Tibial artery (tissue), 4 donors: ENCODE measurements at regions not wholly inside any gene's neighbourhood (a gene's known extent, or its start where the extent isn't known, plus 50 kb on each side); places are given as distances from the start of the nearest gene placed in this dataset.

Source experiments
- DNase-seq, 2 donors: peaks; one replicate each; pipeline ENCODE4 v3.0.0-alpha.2; 2019
- H3K27ac ChIP-seq, 2 donors: fragments of 200-600 bp; sonication (generic) in 1 of 2; 1 replicate in 1 of 2; 2 replicates in 1 of 2; pipeline ENCODE4 v1.5.1; 2018 to 2019; ENCODE audit warnings: mild to moderate bottlenecking in 1 of 2
- H3K27me3 ChIP-seq, 2 donors: fragments of 200-600 bp; sonication (generic) in 1 of 2; one replicate each; pipeline versions ENCODE4 v1.5.1 to v1.6.0; 2016 to 2019
- H3K36me3 ChIP-seq, 3 donors: fragments of 200-600 bp; sonication (generic) in 2 of 3; one replicate each; pipeline ENCODE4 v1.5.1; 2016 to 2019; ENCODE audit warnings: mild to moderate bottlenecking in 2 of 3
- H3K4me1 ChIP-seq, 4 donors: fragments of 200-600 bp; sonication (generic) in 2 of 4; 1 replicate in 3 of 4; 2 replicates in 1 of 4; pipeline ENCODE4 v1.5.1; 2016 to 2019
- H3K4me3 ChIP-seq, 2 donors: fragments of 200-600 bp; sonication (generic) in 1 of 2; 1 replicate in 1 of 2; 2 replicates in 1 of 2; pipeline ENCODE4 v1.5.1; 2018 to 2019; ENCODE audit warnings: mild to moderate bottlenecking in 2 of 2
- H3K9me3 ChIP-seq, 3 donors: fragments of 200-600 bp; sonication (generic) in 1 of 3; one replicate each; pipeline ENCODE4 v1.5.1; 2016 to 2019
- intact Hi-C: fragments of 100-400 bp; cut with DNase I; formaldehyde crosslinking; loops from one replicate; pipeline ENCODE4 v1.15.0; 2023; ENCODE audit warnings: low total_unique reads
- TF ChIP-seq, protein P1 (sequence below), 2 experiments: fragments of 200-600 bp in 1 of 2; fragments of 450-650 bp in 1 of 2; IDR thresholded peaks; one replicate each; pipeline ENCODE4 v1.5.1; 2017 to 2019; ENCODE audit warnings: antibody characterized with exemption in 2 of 2, mild to moderate bottlenecking in 1 of 2, moderate library complexity in 1 of 2

DNA sequence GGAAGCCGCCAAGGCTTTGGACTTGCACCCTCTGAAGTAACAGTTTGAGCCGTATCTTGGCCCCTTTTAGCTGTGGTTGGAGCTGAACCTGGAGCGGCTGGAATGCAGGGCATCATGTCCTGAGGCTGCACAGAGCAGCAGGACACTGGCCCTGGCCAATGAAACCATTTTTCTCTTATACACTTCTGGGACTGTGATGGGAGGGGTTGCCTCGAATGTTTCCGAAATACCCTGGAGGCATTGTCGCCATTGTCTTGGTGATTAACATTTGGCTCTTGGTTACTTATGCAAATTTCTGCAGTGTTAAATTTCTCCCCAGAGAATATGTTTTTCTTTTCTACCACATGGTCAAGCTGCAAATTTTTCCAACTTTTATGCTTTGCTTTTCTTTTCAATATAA is 137.2 kb downstream of the MAGEC1 start:
- Histone ChIP-seq H3K4me3 (no peak overlapping the region), H3K4me1 (no peaks in the 10 kb centered on the region), H3K27me3 (no peaks in the 10 kb centered on the region), H3K9me3 (no peaks in the 10 kb centered on the region), H3K36me3 (no peaks in the 10 kb centered on the region), H3K27ac (no peak overlapping the region)
- intact Hi-C loops: no loop called here
- TF ChIP-seq, protein P1, sequence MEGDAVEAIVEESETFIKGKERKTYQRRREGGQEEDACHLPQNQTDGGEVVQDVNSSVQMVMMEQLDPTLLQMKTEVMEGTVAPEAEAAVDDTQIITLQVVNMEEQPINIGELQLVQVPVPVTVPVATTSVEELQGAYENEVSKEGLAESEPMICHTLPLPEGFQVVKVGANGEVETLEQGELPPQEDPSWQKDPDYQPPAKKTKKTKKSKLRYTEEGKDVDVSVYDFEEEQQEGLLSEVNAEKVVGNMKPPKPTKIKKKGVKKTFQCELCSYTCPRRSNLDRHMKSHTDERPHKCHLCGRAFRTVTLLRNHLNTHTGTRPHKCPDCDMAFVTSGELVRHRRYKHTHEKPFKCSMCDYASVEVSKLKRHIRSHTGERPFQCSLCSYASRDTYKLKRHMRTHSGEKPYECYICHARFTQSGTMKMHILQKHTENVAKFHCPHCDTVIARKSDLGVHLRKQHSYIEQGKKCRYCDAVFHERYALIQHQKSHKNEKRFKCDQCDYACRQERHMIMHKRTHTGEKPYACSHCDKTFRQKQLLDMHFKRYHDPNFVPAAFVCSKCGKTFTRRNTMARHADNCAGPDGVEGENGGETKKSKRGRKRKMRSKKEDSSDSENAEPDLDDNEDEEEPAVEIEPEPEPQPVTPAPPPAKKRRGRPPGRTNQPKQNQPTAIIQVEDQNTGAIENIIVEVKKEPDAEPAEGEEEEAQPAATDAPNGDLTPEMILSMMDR (IDR thresholded peaks at IDR 0.05): no peak
- no peak for DNase-seq

DNA sequence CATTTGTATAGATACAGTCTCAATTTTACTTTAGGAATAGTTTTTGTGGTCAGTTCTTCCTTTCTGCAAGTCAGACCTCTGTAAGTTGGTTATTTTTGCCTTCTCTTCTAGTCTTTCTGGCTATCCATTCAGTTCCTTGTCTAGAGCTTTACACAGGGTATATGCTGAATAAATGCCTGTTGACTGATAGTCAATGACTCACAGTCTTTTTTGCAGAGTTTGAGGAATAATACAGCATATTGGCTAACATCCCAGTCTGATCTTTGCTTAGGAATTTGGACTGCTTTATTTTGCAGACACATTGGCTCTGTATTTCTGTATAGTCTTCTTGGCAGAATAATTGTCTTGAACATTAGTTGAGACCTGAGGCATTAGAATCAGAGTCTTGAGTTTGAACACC is 132.4 kb downstream of the MAGEC1 start:
- no peaks in the 10 kb centered on the region for H3K27me3 ChIP-seq
- H3K4me3 ChIP-seq: no peak overlapping the region
- intact Hi-C loops: no loop called here
- H3K36me3 ChIP-seq: no peaks in the 10 kb centered on the region
- H3K9me3 ChIP-seq: no peaks in the 10 kb centered on the region
- no peaks in the 10 kb centered on the region for H3K4me1 ChIP-seq
- TF ChIP-seq, protein P1 (IDR thresholded peaks at IDR 0.05): no peak
- no peak for DNase-seq
- H3K27ac ChIP-seq: no peak overlapping the region

GRCh38 chrX:142005532-142005931 is 101.8 kb downstream of the MAGEC1 start:
- Histone ChIP-seq H3K4me1 (no peaks in the 10 kb centered on the region), H3K4me3 (no peak overlapping the region), H3K27ac (no peak overlapping the region), H3K27me3 (no peaks in the 10 kb centered on the region), H3K9me3 (no peaks in the 10 kb centered on the region), H3K36me3 (no peaks in the 10 kb centered on the region)
- intact Hi-C loops: no loop called here
- TF ChIP-seq, protein P1 (IDR thresholded peaks at IDR 0.05): no peak
- DNase-seq: no peak

- intact Hi-C loops: no loop called here
- Histone ChIP-seq H3K27ac (no peak overlapping the region), H3K27me3 (no peaks in the 10 kb centered on the region), H3K4me1 (no peaks in the 10 kb centered on the region), H3K36me3 (no peaks in the 10 kb centered on the region), H3K9me3 (no peaks in the 10 kb centered on the region), H3K4me3 (no peak overlapping the region)
- DNase-seq: no peak
- TF ChIP-seq, protein P1 (IDR thresholded peaks at IDR 0.05): no peak
Measured at GRCh38 chrX:142002471-142002870, 98.8 kb downstream of the MAGEC1 start.

DNA sequence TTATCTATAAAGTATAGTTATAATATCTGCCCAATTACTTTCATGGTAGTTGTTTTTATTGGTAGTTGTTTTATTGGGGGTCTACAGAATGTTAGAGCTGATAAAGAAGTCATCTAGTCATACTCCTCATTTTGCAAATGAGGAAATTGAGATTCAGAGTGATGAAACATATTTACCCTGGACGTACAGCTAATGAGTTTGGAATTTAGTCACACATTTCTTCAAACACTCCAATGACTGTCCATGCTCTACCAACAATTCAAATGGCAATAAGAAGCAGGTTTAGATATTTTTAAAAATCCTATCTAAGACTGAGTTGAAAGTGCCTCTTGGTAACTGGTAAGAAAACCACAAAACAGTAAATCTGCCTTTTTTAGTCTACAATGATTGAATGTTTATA is 98.2 kb downstream of the MAGEC1 start:
- intact Hi-C loops: no loop called here
- TF ChIP-seq, protein P1 (IDR thresholded peaks at IDR 0.05): no peak
- no peak for DNase-seq
- no peaks in the 10 kb centered on the region for H3K36me3 ChIP-seq
- no peaks in the 10 kb centered on the region for H3K27me3 ChIP-seq
- H3K4me1 ChIP-seq: no peaks in the 10 kb centered on the region
- H3K4me3 ChIP-seq: no peak overlapping the region
- H3K27ac ChIP-seq: no peak overlapping the region
- H3K9me3 ChIP-seq: no peaks in the 10 kb centered on the region

DNA sequence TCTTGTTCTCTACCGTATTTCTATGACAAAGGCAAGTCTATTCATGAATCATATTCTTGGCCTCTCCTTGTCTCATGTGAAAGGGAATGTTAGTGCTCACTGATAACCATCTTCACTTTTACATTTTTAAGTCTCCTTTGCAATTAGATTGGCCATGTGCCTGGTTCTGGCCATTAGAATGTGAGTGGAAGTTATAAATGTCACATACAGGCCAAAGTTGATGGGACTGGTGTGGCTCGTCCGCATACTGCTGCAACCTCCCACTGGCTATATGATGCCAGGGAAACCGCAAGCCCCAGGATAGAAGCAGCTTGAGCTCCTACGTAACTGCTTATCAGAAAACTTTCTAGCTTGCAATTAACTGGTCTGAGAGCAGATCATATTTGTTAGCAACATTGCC is 86.1 kb downstream of the MAGEC1 start:
- Histone ChIP-seq H3K4me3 (no peak overlapping the region), H3K27ac (no peak overlapping the region), H3K4me1 (peaks cover 0 to 6% (median 2%) of the 10 kb centered on the region in 4 donors), H3K27me3 (no peaks in the 10 kb centered on the region), H3K36me3 (no peaks in the 10 kb centered on the region), H3K9me3 (no peaks in the 10 kb centered on the region)
- peak in 1 of 2 donors; percentile 27 for DNase-seq
- intact Hi-C loops: no loop called here
- TF ChIP-seq, protein P1 (IDR thresholded peaks at IDR 0.05): no peak
